ENCODE measurements at regions not wholly inside any gene's neighbourhood (a gene's known extent, or its start where the extent isn't known, plus 50 kb on each side); places are given as distances from the start of the nearest gene placed in this dataset.

DNA sequence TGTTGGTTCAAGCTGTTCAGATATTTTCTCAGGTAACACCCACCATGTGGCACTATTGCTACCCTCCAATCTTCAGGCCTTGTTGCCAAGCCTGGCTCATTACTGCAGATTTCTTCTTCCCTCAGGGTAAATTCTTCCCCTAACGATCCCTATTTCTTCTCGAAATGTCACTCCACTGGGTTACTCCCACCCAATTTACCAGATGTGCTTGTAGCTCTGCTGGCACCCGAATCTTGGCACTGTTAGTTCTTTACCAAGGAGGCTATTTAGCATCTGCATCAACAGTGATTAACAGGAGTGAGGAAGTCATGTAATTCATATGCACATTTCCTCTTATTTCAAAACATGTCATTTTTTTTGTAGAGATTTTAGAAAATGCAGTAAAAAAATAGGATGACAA is 217.1 kb upstream of the CYRIA start:
- TF ChIP-seq MEF2A (IDR thresholded peaks at IDR 0.05; ENCODE audit: insufficient read depth, low read depth, low read length): no peak
- no peak for TF ChIP-seq SP1 (IDR thresholded peaks at IDR 0.05; ENCODE audit: low read depth, low read length)
- TF ChIP-seq ATF7 (IDR thresholded peaks at IDR 0.05; ENCODE audit: low read depth): no peak
- no peak for TF ChIP-seq CTCF (IDR thresholded peaks at IDR 0.05 in 2 of 3, conservative IDR thresholded peaks at IDR 0.05 in 1 of 3; ENCODE audit: control insufficient read depth in 2 of 3, extremely low read depth in 1 of 3, insufficient read depth in 1 of 3, low read depth in 3 of 3, low read length in 3 of 3)
